ENCODE measurements at regions not wholly inside any gene's neighbourhood (a gene's known extent, or its start where the extent isn't known, plus 50 kb on each side); places are given as distances from the start of the nearest gene placed in this dataset.

DNA sequence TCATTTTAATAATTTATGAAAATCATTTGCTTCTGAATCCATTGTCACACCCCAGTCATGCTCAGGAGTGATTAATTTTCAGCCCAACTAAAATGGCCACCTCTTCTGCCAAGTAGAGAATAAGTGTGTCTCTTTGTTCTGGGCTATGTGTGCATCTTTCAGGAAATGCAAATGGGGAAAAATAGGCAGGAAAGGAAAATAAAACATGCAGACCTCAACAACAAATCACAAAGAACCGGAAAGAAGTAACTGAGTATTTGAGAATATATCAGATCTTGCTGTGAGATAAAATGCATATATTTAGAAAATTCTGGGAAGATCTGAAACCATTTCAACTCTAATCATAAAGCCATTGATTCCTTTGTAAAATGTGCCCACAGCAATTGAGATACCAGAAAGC is 763.9 kb downstream of the GALC start:
- no peak for DNase-seq

DNA sequence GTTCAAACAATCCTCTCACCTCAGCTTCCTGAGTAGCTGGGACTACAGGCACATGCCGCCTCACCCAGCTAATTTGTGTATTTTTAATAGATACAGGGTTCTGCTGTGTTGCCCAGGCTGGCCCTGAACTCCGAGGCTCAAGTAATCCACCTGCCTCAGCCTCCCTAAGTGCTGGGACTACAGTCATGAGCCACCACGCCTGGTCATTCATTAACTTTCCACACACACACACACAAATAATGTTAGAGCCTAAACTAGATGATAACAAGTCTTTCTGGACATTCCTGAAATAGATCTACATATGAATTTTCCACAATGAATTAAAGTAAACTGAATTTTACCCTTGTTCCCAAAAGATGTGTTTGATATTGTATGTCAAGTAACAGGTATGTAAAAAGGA is 776.0 kb downstream of the GALC start:
- DNase-seq = no peak

DNA sequence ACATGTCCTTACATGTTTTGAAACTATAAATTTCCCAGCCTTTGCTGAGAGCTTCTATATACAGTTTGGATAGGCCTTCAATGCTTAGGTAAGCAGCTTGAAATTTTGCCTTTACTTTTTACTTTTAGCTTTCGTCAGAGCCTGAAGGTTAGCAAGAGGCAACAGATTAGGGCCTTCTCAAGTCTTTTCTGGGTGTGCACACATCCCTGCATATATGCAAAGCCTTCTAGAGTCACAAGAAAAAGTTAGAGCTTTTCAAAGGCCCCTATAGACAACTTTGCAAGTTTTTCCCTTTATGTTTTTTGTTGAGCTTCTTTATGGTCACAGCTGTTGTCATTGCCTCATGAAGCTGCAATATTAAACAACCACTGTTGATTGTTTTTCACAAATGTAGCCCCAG is 778.4 kb downstream of the GALC start:
- DNase-seq = no peak

DNA sequence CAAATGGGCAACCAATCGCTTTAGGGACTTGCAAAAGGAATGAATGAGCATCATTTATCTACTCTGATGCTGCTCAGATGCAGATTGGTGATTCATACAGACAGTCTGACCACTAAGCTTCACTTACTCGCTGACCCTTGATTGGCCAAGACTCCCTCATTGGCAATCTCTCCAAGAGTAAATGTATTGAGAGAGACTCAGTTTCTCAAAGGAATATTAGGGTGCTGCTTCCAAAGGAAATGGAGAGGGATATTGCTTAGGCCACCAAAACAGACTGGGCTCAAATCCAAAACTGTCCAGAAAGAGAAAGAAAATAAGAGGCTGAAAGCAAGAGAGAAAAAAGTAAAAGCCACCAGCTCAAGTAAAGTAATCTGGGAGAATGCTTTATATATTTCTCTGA is 785.2 kb downstream of the GALC start:
- DNase-seq = no peak

DNA sequence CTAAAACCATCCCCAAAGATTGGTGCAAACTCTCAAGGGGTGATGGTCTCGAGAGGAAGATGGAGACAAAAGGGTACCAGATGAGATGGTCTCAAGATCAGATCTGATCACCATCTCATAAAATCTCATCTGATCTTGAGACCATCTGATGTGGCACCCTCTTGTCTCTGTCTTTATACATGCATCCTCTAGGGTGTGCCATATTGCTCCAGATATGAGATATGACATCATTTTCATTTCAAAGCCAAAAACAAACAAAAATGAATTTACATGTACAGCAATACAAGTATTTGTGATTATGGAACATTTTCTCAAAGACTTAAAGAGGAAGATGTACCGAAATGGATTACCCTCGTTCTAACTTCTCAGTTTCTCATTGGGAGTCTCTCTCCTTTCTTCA is 787.2 kb downstream of the GALC start:
- no peak for DNase-seq

DNA sequence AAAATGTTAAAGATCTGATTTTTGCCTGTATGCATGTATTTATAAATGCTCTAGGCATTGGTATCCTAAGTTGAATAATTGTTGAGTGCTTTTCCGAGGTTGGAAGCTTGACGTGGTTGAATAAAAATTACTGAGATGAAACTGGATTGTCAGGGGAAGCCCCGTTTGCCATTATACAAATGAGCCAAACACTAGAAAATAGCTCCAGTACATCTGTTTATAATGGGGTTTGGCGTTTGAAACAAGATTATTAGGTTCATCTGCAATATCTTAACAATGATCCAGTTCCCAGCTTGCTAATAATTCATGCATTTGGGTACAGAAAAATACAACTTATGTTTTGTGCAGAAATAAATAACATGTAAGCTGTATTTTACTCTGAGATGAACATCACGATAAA is 789.6 kb downstream of the GALC start:
- DNase-seq = no peak

DNA sequence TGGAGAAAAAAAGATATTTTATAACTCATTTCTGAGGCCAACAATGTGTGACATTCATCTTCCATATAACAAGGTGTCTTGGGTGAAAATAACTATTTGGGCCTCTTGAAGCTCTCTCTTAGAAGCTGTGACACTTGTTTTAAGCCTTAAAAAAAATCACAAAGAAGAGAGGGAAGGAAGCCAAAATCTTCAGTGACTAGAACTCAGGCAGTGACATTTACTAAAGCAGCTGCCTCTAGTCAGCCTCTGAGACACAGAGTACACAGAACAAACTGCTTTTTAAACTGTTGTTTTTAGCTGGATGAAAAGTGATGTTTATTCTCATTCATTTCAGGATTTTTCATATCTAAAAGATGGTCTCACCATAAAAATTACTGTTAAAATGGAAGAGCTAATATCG is 793.6 kb downstream of the GALC start:
- DNase-seq = no peak

DNA sequence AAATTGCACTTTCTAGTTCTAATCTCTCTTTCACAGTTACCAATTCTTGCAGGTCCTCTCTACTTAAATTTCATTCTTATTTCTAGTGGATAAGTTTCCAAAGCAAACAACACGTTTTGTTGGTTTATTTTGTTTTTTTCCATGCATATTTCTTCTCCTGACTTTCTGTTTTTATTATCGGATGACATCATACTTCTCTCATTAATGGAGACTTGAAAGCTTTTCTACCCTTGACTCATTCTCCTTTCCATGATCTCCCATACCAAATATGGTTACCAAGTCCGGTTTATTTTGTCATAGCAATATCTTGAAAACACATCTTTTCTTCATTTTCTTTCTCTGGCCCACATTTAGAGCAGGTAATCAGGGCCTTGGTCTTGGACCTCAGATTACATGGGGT is 796.5 kb downstream of the GALC start:
- DNase-seq = no peak

DNA sequence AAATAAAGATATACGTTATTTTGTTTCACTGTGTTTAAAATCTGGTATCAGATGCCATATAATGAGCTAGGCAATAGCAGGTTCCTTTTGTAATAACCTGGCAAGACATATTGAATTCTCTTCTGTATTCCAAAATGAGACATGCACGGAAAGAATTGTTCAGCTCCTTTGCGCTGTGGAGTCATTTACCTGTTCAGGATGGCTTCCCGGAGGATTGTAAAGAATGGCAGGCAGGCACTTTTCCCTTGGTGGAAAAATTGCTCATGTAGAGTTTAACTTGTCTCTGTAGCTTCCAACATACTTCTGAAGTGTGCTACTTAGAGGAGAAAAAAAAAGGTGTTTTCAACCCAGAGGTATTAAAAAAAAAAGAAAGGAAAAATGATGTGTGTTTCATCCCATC is 805.2 kb downstream of the GALC start:
- DNase-seq = no peak

DNA sequence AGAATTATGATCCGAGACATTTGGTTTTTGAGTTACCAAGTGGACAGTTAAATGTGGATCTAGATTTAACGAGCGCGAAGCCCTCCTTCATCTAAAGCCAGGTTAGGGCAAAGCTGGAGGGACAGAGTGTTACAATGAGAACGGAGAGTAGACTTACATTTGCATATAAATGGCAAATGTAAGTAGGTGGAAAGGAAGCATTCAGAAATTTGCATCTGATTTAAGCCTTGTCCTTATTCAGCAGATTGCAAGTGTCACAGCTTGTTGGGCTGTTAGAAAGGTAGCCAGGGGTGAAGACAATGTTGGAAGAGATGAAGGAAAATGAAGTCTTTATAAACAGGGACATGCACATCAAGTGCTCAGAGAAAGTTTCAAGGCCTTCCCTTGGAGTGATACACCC is 806.2 kb downstream of the GALC start:
- no peak for DNase-seq

DNA sequence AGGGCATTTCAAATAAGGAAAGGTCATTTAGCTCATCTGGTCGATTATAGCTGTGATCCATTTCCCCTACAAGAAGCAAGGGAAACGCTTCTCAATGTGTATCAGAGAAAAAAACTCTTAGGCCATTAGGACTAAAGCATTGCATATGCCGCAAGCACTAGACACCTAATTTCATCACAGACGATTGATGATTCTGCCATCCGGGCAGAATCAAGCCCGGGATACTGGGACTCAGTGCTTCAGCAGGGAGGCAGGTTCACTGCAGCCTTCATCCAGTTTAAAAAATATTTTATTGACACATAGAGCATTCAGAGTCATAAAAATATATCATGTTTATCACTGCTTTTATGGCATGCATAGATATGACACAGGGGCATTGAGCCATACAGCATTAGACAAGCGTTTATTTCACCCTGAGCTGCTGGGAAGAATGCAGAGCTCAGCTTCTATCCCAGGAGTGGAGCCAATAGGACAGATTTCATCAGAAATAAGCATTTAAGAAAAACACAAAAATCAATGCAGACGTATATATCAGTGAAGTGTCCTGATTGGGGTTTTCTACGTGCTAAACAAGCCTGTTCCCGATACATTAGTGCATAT is 806.9 kb downstream of the GALC start:
- no peak for DNase-seq

DNA sequence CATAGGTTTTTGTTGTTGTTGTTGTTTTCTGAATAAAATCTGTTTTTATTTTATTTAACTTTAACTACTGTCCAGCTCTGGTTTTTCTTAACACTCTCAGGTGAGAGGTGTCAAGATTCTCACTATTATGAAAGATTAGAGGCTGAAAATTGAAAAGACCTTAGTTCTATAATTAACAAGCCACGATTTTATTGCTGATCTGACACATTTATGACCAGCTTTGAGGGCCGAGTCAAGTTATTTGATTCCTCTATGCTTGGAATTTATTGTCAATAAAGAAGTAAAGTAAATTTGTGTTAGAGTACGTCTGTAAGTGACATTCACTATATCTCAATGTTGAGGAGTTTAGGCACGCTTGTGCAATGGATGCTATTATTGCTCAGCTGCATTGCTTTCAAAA is 808.8 kb downstream of the GALC start:
- no peak for DNase-seq

DNA sequence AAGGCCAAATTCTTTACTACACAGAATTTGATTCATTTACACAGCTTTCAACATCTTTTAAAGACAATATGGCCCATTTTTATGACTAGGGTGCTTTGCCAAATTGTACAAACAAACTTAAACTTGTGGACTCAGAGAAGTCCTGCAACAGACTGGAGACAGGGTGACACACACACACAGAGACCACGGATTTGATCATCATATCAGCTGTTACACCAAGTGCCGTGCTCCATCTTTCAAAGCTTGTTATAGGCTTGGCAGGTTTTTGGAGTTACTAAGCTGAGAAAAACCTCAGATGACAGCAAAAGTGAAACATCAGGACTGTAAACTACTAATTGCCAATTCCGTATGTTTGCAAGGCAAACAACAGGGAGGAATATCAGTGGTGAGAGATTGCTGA is 811.7 kb downstream of the GALC start:
- no peak for DNase-seq

DNA sequence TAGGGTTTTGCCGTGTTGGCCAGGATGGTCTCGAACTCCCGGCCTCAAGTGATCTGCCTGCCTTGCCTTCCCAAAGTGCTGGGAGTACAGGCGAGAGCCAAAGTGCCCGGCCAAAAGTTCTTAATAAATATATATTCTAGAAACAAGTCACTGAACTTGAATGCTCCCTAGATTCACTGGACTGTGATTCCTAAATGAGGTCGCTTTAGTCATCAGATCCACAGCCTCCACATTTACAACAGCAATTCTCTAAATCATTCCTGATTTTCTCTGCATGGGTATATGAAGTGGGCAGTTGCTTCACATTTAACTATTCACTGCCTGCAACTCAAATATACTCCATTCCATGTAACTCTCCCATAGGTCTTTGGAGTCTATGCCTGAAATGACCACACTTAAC is 813.0 kb downstream of the GALC start:
- no peak for DNase-seq

DNA sequence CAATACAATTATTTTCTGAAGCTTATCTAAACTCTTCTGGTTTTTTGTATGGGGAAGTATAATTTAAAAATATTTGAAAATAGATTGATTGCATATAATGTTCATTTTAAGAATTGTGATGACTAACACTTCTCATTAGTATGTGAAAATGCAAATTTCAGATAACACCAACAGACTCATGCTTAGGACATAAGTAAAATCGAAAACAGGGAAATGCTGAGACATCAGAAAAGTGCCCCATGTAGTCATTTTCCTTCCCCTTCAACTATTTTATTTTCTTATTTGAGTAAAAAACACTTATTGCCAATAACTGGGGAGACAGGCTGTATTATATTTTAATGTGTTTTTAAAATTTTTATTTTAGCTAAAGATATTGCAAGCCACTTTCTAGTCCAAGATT is 814.7 kb downstream of the GALC start:
- no peak for DNase-seq

DNA sequence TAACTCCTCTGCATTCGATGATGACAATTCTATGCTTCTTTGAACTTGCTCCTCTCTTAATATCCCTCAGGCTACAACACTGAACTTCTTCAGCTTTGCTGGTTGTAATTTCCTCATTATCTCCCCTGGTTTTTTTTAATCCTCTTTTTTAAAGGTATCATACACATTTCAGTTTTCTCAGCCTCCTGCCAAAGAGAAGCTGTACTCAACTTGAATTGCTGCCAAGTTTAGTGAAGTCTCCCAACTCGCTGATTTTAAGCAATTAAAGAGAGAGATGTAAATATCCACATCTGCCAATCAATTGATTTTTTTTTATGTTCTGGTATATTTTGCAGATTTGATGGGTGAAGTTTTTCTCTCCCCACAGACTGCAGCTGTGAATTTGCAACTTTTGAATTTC is 817.8 kb downstream of the GALC start:
- no peak for DNase-seq

DNA sequence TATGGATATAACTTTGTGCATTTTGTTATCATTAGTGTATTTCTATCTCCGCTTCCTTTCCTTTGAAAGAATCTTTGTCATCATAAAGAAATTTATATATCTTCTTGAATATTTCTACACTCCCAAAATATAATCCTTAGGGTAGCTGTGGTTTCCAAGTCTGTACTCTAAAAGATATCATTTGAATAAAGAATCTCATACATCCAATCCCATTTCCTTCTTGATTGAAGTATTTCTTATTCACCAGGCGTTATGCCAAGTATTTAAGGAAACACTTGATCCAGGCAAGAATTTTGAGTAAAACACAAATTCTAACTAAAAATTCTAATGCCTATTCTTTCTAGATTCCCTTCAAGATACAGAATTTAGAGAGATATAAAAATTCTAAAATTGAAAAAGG is 821.8 kb downstream of the GALC start:
- no peak for DNase-seq

DNA sequence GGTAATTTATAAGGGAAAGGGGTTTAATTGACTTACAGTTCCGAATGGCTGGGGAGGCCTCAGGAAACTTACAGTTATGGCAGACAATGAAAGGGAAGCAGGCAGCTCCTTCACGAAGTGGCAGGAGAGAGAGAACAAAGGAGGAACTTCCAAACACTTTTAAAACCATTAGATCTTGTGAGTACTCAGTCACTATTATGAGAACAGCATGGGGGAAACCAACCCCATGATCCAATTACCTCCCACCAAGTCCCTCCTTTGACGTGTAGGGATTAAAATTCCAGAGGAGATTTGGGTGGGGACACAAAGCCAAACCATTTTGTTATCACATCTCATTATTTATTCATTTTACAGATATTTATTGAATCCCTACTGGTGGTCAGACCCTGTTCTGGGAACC is 822.8 kb downstream of the GALC start:
- no peak for DNase-seq

DNA sequence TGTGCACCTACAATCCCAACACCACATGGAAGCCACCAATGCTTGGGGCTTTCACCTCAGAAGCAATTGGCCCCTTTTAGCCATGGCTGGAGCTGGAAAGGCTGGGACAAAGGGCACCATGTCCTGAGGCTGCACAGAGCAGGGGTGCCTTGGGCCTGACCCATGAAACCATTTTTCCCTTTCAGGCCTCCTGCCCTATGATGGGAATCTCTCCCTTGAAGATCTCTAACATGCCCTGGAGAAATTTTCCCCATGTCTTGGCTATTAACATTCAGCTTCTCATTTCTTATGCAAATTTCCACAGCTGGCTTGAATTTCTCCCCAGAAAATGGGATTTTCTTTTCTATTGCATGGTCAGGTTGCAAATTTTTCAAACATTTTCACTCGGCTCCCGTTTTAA is 823.6 kb downstream of the GALC start:
- no peak for DNase-seq

DNA sequence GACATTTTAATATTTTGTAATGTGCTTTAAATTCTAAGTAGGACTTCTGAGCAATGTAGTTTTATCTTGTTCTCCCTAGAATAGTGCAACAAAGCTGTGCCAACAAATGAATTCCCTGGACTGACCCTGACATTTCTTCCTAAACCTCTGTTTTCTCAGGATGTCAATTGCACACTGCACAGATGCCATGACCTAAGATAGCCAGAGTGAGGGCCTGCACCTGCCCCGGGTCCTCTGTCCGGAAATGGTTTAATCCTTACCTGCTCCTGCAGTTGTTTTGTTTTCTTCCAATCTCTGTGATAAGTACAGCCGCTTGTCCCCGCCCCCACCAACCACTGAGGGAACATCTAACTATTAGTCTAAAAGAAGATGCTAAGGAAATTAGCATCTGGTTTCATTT is 831.5 kb downstream of the GALC start:
- no peak for DNase-seq

DNA sequence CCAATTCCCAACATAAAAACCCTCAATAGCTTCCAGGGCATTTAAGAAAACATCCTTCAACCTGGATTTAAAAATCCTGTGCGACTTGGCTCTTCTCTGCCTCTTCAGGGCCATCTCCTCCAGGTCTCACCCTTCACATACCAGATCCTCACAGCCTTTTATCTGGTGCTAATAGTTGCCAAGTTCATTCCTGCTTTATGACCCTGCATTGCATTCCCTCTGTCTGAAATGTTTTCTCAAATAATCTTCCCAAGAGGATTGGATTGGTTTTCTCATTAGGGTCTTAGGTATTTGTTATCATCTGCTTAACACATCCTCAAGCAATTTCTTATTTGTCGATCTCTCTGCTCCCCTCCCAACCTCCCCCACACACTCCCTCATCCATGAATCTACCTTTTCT is 832.0 kb downstream of the GALC start:
- no peak for DNase-seq

DNA sequence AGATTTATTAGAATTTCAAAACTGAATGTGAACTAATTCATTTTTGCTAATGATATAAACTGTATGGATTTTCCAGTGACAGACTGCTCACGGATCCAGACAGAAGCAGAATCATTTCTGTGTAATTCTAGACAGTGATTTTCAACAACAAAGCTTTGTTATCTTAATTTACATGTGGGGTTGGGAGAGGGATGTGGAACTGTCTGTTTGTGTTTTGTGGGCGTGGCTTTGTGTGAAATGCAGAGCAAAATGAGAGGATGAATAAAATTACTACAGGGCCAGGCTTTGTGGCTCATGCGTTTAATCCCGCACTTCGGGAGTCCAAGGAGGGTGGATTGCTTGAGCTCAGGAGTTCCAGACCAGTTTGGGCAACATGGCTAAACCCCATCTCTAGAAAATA is 834.7 kb downstream of the GALC start:
- DNase-seq = no peak

DNA sequence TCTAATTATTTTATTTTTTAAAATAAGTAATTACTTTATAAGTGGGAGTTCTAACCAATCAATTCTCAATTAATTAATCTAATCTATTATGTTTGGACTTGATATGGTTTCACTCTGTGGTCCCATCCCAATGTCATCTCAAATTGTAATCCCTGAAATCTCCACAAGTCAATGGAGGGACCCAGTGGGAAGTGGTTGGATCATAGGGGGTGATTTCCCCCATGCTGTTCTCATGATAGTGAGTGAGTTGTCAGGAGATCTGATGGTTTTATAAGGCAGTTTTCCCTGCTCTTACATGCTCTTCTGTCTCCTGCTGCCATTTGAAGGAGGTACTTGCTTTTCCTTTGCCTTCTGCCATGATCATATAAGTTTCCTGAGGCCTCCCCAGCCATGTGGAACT is 836.1 kb downstream of the GALC start:
- no peak for DNase-seq

DNA sequence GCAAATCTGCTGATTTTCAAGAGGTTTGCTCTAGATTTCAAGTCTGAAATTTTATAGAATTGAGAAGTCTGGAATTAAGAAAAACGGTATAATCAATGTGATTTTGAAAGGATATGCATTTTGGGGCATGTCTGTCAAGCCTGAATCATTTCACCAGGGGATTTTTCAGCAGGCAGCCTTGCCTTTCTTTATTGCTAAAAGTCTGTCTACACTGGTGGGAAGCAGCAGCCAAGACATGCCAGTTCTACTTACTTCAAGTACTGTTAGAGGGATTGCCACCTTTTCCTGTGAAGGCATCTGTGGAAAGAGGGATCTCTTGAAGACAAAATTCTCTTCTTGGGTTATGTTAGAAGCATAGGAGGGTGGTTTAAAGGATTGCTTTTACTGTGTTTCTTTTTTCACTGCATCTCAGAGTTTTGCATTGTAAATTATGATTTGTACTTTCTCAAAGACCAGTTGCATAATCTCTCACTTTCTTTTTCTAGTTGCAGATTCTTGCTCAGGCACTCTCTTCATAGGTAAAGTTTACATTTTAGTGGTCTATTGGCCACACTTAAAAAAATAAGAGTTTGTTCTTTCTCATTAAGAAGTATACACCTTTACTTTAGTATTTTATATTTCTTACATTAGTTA is 837.0 kb downstream of the GALC start:
- no peak for DNase-seq

DNA sequence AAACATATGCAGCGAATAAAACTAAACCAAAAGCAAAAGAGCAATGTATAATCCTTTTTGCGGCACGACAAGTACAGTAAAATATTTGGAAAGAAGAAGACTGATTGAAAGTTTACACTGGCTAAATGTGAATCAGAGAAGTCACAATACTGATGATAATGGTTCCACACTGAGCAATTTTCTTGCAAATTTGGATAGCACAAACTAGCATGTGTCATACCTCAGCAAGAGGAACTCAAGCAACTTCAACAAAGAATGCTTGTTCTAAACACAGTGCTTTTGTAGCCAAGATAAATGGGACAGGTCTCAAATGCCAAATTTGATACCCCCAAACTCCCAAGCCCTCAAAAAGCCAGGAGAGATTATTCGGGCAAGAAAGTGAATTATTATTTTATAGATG is 839.1 kb downstream of the GALC start:
- no peak for DNase-seq

DNA sequence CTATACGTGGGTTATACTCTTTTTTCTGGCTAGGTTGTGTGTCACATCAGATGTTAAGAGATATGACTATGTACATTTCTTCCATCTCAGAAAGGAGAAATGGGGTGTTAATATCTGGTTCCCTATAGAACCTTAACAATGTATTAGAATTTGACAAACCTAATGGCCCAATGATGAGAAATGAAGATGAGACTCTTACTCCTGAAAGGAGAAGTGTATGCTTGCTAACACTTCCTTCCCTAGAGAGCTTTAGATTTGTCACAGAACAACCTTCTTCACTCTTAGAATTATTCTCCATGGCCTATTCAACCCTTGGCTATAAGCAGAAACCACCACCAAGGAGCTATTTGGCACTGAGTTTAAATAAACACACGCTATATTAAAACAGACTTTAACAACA is 839.6 kb downstream of the GALC start:
- DNase-seq = no peak

All from CD4-positive, alpha-beta T cell treated with Interleukin-15 for 1 hour (primary cell).